Panc1 (cell line): ENCODE measurements at regions not wholly inside any gene's neighbourhood (a gene's known extent, or its start where the extent isn't known, plus 50 kb on each side); places are given as distances from the start of the nearest gene placed in this dataset.

Experiments used
- ATAC-seq: fragments of 200-7000 bp; cut with Tn5 transposase; 2 replicates; pipeline ENCODE4 v1.9.1; 2020; ENCODE audit warnings: mild to moderate bottlenecking, moderate library complexity
- BruUV-seq: library from RNA; stranded (reverse); fragments of 400-500 nt; replicated peaks from 2 replicates; lab custom pipeline; 2021; lab: Mats Ljungman, UMichigan
- CTCF ChIA-PET: fragments of 300-600 bp; sonication (Branson Sonifier 250); formaldehyde crosslinking; loops from one replicate; lab custom pipeline; 2022; ENCODE audit warnings: antibody characterized with exemption; lab: Charles Lee
- POLR2A ChIA-PET: fragments of 300-600 bp; sonication (Branson Sonifier 250); formaldehyde crosslinking; loops from one replicate; lab custom pipeline; 2022; ENCODE audit warnings: antibody characterized with exemption; lab: Charles Lee
- DNase-seq: peaks from one replicate; pipeline ENCODE4 v3.0.0-alpha.2; 2010; ENCODE audit warnings: low read depth, low spot score
- H3K27ac ChIP-seq: 2 replicates; pipeline ENCODE4 v1.5.1; 2011; ENCODE audit warnings: mild to moderate bottlenecking, low read length, inconsistent platforms
- H3K27me3 ChIP-seq: fragments of 200-500 bp; sonication (Bioruptor generic); 2 replicates; pipeline ENCODE4 v1.6.0; 2014; ENCODE audit warnings: low read length, inconsistent platforms; ENCODE audit not compliant: control insufficient read depth, insufficient read depth
- H3K36me3 ChIP-seq: fragments of 200-500 bp; sonication (Bioruptor generic); 2 replicates; pipeline ENCODE4 v1.5.1; 2014; ENCODE audit warnings: inconsistent platforms, mild to moderate bottlenecking, low read length, moderate library complexity; ENCODE audit not compliant: control insufficient read depth, insufficient read depth
- H3K4me1 ChIP-seq: 2 replicates; pipeline ENCODE4 v1.5.1; 2011; ENCODE audit warnings: inconsistent platforms, mild to moderate bottlenecking, low read length, moderate library complexity; ENCODE audit not compliant: control insufficient read depth, insufficient read depth
- H3K4me3 ChIP-seq, 2 experiments: 2 replicates each; pipeline ENCODE4 v1.5.1; 2011 to 2012; ENCODE audit warnings: low read depth in 2 of 2, low read length in 2 of 2, mild to moderate bottlenecking in 2 of 2, inconsistent platforms in 1 of 2, moderate library complexity in 1 of 2
- H3K9me3 ChIP-seq: fragments of 200-500 bp; sonication (Bioruptor generic); 2 replicates; pipeline ENCODE4 v1.5.1; 2014; ENCODE audit warnings: low read depth, mild to moderate bottlenecking, inconsistent platforms, low read length, moderate library complexity; ENCODE audit not compliant: control insufficient read depth, insufficient read depth
- POLR2AphosphoS5 ChIP-seq: IDR thresholded peaks from 2 replicates; pipeline ENCODE4 v1.6.1; 2012; ENCODE audit warnings: mild to moderate bottlenecking, low read depth, low read length, moderate library complexity
- TCF7L2 ChIP-seq: IDR thresholded peaks from 2 replicates; pipeline ENCODE4 v1.6.1; 2011; ENCODE audit warnings: mild to moderate bottlenecking, low read depth, low read length, inconsistent platforms
- in situ Hi-C: cut with HindIII; loops from 2 replicates; pipeline ENCODE4 v1.10.0; 2016; ENCODE audit warnings: low sequenced_read_pairs, low pct_unique_long_range_greater_than_20kb
- intact Hi-C: fragments of 100-400 bp; cut with micrococcal nuclease; formaldehyde crosslinking; loops from one replicate; pipeline ENCODE4 v1.10.0; 2022; ENCODE audit not compliant: unreplicated experiment
- TF ChIP-seq, protein P1 (sequence below), 2 experiments: IDR thresholded peaks; 2 replicates each; pipeline ENCODE4 v1.6.1; 2011 to 2012; ENCODE audit warnings: low read depth in 2 of 2, control low read depth in 1 of 2, low read length in 1 of 2, mild to moderate bottlenecking in 1 of 2, moderate library complexity in 1 of 2; ENCODE audit not compliant: insufficient read depth in 1 of 2
- TF ChIP-seq, protein P2 (sequence below): fragments of 450-650 bp; IDR thresholded peaks from 2 replicates; pipeline ENCODE4 v1.5.1; 2017; ENCODE audit warnings: mild to moderate bottlenecking

DNA sequence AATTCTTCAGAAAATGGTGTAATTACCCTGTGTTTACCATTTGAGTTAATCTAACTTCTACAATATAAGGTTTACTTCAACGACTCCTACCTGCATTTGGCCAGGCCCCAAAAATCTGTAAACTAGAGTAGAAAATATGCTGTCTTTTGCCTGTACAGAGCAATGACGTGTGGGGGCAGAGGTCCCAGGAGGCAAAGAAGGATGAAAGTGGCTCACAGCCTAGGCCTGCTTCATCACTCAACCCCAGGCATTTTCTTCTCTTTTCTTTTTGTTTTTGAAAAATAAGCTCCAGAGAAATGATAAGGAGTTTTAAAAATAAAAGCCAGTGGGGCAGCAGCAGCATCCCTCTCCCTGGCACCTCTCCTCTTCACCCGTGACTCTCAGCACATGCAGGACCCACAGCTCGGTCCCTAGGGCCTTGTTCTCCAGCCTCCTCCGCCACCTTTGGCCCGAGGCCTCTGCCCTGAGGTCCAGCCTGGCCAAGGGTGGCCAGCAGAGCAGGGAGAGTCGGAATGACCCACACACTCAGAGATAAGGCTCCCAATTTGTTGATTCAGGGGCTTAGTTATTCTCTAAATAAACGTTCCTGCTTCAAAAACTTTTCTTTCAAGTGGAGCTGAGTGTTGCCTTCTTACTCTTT, 76.6 kb upstream of the ADRA1D start:
- ATAC-seq = no peak
- intact Hi-C loops = no loop called here
- POLR2A ChIA-PET = interaction anchor here (0.6 kb wide), 1 partner anchor 1500 kb away, joined by 3 read pairs; no protein-coding TSS in a partner anchor
- H3K4me3 ChIP-seq = no peak overlapping the region
- CTCF ChIA-PET = no interaction called here
- H3K27me3 ChIP-seq = no peaks in the 10 kb centered on the region
- in situ Hi-C loops = no loop called here
- no peaks in the 10 kb centered on the region for H3K4me1 ChIP-seq
- no peak overlapping the region for H3K27ac ChIP-seq
- TF ChIP-seq, protein P1, sequence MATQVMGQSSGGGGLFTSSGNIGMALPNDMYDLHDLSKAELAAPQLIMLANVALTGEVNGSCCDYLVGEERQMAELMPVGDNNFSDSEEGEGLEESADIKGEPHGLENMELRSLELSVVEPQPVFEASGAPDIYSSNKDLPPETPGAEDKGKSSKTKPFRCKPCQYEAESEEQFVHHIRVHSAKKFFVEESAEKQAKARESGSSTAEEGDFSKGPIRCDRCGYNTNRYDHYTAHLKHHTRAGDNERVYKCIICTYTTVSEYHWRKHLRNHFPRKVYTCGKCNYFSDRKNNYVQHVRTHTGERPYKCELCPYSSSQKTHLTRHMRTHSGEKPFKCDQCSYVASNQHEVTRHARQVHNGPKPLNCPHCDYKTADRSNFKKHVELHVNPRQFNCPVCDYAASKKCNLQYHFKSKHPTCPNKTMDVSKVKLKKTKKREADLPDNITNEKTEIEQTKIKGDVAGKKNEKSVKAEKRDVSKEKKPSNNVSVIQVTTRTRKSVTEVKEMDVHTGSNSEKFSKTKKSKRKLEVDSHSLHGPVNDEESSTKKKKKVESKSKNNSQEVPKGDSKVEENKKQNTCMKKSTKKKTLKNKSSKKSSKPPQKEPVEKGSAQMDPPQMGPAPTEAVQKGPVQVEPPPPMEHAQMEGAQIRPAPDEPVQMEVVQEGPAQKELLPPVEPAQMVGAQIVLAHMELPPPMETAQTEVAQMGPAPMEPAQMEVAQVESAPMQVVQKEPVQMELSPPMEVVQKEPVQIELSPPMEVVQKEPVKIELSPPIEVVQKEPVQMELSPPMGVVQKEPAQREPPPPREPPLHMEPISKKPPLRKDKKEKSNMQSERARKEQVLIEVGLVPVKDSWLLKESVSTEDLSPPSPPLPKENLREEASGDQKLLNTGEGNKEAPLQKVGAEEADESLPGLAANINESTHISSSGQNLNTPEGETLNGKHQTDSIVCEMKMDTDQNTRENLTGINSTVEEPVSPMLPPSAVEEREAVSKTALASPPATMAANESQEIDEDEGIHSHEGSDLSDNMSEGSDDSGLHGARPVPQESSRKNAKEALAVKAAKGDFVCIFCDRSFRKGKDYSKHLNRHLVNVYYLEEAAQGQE (IDR thresholded peaks at IDR 0.05; ENCODE audit: insufficient read depth in 1 of 2, low read depth in 2 of 2, low read length in 1 of 2) = no peak
- TF ChIP-seq POLR2AphosphoS5 (no peak), TCF7L2 (no peak)
- TF ChIP-seq, protein P2, sequence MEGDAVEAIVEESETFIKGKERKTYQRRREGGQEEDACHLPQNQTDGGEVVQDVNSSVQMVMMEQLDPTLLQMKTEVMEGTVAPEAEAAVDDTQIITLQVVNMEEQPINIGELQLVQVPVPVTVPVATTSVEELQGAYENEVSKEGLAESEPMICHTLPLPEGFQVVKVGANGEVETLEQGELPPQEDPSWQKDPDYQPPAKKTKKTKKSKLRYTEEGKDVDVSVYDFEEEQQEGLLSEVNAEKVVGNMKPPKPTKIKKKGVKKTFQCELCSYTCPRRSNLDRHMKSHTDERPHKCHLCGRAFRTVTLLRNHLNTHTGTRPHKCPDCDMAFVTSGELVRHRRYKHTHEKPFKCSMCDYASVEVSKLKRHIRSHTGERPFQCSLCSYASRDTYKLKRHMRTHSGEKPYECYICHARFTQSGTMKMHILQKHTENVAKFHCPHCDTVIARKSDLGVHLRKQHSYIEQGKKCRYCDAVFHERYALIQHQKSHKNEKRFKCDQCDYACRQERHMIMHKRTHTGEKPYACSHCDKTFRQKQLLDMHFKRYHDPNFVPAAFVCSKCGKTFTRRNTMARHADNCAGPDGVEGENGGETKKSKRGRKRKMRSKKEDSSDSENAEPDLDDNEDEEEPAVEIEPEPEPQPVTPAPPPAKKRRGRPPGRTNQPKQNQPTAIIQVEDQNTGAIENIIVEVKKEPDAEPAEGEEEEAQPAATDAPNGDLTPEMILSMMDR = no peak
- no peaks in the 10 kb centered on the region for H3K36me3 ChIP-seq
- H3K9me3 ChIP-seq = no peaks in the 10 kb centered on the region
- BruUV-seq = no TSS peak
- no peak for DNase-seq

DNA sequence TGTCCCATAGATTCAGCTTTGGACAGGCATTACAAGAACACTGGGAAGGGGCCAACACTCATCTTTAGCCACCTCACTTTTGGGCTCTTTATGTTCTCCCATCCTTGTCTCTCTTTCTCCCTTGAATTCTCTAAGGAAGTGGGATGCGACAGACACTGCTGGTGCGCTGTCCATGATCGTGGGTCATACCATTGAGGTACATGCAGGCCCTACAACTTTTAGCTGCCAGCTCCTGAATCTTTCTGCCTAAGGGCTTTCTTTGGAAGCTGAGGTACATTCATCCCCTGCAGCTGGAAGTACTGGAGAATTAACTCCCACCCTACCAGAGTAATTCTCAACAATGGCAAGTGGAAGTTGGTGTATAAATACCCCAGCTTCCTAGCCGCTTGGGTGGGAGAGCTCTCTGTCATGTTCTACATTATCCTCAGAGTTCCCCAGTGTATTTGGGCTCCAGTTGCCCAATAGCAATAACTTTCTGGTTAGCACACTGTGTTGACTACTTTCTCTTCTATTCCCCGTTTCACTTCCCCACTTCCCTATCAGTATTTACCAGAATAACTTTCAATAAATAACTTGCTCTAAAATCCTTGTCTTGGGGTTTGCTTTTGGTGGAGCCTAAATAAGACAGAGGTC, 75.6 kb upstream of the ADRA1D start:
- H3K4me1 ChIP-seq = no peaks in the 10 kb centered on the region
- H3K36me3 ChIP-seq = no peaks in the 10 kb centered on the region
- H3K4me3 ChIP-seq = no peak overlapping the region
- in situ Hi-C loops (no loop called here), intact Hi-C loops (no loop called here)
- ChIA-PET CTCF (no interaction called here), POLR2A (interaction anchor here (0.6 kb wide), 1 partner anchor 459 kb away, joined by 18 read pairs; no protein-coding TSS in a partner anchor)
- TF ChIP-seq, protein P1 (IDR thresholded peaks at IDR 0.05; ENCODE audit: insufficient read depth in 1 of 2, low read depth in 2 of 2, low read length in 1 of 2) = no peak
- no TSS peak for BruUV-seq
- no peaks in the 10 kb centered on the region for H3K9me3 ChIP-seq
- no peak overlapping the region for H3K27ac ChIP-seq
- no peak for DNase-seq
- no peak for ATAC-seq
- no peaks in the 10 kb centered on the region for H3K27me3 ChIP-seq
